Activated CD8-positive, alpha-beta memory T cell treated with anti-CD3 and anti-CD28 coated beads, Interleukin-2, amount 50 U/mL, for 48 hours (primary cell): ENCODE measurements at regions not wholly inside any gene's neighbourhood (a gene's known extent, or its start where the extent isn't known, plus 50 kb on each side); places are given as distances from the start of the nearest gene placed in this dataset.
"Not testable (repeated sequence)": the region's sequence is repeated elsewhere in the genome, so short reads cannot be mapped to it uniquely, and the experiment has no call there.

Source experiments
- DNase-seq: peaks from one replicate; pipeline ENCODE4 v3.0.0-alpha.2; 2020

DNA sequence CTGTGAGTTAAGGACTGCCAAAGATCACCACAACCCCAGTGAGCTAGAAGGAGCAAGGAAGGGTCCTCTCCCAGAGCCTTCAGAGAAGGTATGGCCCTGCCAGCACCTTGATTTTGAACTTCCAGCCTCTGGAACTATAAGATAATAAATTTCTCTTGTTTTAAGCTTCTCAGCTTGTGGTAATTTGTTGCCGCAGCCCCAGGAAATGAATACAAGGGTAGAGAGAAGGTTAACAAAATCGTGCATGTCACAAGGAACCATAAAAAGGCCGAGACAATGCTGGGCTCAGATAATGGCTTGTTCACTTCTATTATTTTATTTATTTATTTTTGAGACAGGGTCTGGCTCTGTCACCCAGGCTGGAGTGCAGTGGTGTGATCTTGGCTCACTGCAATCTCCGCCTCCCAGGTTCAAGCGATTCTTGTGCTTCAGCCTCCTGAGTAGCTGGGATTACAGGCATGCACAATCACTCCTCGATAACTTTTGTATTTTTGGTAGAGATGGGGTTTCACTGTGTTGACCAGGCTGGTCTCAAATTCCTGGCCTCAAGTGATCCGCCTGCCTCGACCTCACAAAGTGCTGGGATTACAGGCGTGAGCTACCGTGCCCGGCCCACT is 71.5 kb downstream of the WSB1 start:
- not testable (repeated sequence) for DNase-seq

DNA sequence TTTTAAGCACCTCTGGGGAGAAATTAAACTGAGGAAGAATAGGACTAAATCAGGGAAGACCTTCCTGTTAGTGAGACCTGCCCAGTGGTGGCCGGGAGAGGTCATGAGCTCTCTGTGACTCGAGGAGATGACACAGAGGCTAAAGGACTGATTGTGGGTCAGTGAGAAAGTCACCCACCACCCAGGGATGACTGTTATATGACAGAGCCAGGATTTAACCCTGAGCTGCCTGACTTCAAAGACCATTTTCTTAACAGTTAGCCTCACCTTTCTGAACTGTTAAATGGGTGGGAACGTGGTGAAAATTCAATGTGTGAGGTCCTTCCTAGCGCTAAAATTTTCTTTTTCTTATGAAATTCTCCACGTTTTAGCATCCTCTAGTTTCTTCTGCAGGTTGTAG is 72.5 kb downstream of the WSB1 start:
- no peak for DNase-seq

DNA sequence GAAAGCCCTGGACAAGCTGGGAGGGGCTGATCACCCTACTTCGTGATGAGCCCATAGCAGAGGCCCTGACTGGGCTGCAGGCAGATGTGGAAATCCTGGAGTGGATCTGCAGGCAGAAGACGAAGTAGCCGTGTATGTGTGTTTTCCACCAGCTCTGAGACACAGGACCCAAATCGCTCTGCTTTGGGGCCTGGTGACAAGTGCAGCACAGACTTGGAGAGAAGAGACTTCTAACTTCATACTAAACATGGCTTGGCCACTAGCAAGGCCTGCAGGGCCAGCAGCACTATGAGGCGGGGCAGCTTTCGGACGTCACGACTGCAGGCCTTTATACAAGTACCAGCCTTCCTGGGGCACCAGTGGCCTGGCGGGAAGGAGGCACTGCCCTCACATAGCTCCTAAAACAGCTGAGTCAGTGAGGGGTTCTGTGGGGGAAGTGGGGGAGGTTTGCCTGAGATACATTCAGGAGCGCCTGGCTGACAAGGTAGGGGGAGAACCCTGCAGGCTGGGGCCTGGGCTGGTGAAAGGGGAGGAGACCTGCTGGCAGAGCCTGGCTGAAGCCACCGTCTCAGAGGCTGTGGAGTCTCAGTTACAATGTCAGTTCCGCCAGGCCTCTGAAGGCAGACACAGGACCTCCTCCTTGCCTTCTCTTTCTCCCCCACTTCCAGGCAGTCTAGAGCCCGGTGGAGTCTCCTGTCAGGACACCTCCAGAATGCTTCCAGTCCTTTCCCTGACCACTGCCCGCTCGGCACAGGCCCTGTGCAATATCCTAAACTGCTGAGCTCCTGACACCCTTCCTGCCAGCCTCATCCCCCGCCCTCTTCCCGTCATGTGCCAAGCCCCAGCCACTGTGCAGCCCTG is 73.4 kb downstream of the WSB1 start:
- DNase-seq, result no peak

DNA sequence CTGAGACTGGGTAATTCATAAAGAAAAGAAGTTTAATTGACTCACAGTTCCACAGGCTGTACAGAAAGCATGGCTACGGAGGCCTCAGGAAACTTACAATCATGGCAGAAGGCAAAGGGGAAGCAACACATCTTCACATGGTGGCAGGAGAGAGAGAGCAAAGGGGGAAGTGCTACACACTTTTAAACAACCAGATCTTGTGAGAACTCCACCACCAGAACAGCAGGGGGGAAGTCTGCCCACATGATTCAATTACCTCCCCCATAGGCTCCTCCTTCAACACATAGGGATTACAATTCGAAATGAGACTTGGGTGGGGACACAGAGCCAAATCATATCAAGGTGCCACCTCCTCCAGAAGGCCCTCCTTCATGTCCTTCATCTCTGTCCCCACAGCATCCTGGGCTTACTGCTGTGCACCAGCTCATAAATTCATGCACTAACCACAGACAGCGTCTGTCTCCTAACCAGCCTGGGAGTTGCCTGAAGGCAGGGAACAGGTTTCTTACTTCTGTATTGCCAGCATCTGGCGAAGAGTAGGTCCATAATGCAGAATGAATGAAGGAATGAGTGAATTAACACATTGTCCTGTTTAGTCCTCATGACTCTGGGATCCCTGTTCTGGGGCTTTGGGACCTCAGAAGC is 74.4 kb downstream of the WSB1 start:
- no peak for DNase-seq

DNA sequence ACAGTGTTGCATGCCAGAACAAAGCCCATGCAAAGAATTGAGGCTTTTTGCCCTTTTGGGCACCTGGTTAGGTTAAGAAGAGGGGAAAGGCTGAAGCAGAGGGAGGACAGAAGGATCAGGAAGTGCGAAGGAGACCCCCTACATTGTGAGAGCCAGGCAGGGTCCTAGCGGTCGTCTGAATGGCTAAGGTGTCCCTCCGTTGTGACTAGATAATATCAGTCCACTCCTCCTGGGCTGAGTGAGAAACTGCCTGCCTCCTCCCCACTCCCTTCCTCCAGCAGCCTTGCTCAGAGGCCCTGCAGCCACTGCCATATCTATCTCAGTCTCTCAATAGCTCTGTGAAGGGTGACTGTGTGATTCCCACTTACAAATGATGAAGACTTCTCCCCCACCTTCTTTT is 75.1 kb downstream of the WSB1 start:
- no peak for DNase-seq

DNA sequence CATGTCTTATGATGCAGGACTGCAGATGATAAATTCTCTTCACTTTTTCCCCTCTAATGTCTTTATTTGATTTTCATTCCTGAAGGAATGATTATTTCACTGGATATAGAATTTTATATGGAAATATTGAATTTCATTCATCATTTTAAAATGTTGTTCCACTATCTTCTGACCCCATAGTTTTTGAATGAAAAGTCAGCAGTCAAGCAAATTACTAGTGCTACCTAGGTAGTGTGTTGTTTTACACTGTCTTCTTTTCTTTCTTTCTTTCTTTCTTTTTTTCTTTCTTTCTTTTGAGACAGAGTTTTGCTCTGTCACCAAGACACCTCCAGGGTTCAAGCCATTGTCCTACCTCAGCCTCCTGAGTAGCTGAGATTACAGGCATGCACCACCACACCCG is 76.9 kb downstream of the WSB1 start:
- DNase-seq, result no peak

DNA sequence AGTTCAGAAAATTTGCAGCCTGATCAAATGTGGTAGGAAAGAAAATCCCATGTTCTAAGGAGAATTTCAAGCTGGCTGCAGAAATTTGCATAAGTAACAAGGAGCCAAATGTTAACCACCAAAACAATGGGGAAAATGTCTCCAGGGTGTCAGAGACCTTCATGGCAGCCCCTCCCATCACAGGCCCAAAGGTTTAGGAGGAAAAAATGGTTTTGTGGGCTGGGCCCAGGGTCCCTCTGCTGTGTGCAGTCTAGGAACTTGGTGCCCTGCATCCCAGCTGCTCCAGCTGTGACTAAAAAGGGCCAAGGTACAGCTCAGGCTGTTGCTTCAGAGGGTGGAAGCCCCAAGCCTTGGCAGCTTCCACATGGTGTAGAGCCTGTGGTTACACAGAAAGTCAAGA is 79.8 kb downstream of the WSB1 start:
- DNase-seq, result not testable (repeated sequence)

DNA sequence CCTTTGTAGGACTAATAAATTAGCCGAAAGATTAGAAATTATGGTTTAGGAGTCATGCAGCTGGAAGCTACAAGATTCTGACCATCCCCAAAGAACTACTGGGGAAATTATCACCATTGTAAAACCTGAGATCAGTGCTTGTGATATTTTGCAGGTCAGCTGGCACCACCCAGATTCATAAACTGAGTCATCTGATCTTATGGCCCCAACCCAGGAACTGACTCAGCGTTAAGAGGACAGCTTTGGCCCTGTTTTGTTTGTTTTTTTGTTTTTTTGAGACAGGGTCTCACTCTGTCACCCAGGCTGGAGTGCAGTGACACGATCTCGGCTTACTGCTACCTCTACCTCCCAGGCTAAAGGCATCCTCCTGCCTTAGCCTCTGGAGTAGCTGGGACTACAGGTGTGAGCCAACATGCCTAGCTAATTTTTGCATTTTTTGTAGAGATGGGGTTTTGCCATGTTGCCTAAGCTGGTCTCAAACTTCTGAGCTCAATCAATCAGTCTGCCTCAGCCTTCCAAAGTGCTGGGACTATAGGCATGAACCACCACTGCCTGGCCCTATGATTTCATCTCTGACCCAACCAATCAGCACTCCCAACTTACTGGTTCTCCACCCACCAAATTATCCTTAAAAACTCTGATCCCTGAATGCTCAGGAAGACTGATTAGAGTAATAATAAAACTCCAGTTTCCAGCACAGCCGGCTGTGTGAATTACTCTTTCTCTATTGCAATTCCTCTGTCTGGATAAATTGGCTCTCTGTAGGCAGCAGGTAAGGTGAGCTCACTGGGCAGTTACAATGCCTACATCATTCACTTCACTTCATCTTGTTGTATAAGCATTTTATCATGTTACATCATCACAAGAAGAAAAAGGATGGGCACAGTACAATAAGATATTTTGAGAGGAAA is 79.4 kb upstream of the KSR1 start:
- no peak for DNase-seq

DNA sequence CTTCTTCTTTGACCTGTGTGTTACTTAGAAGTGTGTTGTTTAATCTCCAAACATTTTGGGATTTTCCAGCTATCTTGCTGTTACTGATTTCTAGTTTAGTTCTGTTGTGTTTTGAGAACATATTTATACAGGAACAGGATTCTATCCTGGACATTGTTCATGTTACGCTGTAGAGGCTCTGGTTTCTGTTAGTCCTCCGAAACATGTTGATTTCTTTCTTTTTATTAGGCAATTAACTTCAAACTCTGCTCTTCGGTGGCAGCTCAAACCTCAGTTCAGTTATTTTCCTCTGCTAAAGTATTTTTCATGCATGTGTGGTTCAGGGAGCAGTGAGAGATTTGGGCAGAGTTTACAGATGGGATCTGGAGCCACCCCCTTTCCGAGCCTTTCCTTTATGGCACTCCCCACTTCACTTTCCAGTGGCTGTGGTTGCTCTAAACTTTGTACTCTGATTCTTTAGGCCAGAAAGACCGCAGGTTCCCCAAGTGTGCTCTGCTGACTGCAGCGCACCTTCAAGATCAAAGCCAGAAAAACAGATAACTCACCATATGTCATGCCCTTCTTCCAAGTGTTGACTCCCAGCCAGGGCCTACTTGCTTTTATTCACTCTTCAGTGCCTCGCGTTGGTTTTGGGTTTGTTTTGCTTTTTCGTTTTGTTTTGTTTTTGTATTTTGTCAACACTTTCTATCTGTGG is 77.6 kb upstream of the KSR1 start:
- DNase-seq, result no peak

DNA sequence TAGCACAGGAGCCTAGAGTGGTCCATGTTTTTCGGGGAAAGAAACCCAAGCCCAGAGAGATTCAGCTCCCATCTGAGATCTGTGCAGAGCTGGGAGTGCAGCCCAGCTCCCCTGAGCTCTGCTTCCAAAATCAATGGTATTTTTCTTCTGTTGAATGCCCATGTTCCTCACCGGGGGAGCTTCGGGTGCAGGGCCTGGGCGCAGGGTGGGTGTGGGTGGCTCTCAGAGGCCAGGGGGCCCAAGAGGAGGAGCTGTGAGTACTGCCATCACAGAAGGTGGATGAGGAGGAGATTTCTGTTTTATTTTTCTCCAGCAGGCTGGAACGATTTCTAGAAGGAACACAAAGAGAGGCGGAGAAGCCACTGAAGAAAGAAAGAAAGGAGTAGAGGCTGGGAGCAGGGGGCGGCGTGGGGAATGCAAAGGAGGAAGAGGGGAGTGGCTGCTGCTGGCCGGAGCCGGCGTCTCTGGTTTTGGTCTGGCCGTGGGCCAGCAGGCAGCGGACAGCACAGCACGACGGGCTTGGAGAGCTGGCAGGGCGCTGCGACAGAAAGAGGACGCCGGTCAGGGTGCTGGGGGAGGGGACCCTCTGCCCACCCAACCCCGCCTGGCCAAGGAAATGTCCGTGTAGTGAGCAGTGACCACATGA is 76.2 kb upstream of the KSR1 start:
- DNase-seq, result no peak

DNA sequence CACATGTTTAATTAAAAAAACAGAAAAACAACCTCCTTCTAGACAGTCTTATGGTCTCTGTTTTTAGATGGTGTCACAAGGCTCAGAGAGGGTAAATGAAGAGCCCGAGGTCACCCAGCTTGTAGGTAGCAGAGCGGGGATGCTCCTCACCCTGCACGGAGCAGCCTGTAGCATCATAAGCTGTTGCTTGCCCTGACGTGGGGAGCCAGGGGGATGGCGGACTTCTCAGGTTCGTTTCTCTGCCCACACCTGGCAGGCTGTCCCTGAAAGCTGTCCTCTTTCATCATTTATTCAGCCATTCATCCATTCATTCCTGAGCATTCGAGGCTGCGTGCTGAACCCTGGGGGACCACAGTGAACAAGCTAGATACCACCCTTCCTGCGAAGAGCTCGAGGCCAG is 75.7 kb upstream of the KSR1 start:
- no peak for DNase-seq

DNA sequence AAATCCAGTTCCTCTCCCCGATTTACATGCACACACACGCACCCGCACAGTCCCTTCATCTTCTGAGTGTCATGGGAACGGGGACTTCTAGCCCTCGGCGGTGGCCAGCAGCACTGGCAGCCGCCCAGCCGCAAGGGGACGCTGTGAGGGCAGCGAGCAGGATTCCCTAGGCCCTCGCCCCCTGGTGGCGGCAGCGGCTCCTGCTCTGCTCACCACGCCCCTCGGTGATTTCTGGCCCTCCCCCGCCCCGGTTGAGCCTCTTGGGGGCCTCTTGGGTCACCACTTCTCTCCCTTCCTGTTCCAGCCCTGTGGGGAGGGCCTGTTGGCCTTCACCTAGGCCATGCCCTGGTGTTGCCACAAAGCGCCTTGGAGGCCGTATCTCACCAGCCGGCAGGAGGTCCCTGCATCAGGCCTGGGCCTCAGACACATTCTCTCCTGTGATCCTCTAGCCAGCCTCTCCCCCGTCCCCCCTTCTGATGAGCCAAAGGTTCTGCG is 75.2 kb upstream of the KSR1 start:
- peak; percentile 96 for DNase-seq

DNA sequence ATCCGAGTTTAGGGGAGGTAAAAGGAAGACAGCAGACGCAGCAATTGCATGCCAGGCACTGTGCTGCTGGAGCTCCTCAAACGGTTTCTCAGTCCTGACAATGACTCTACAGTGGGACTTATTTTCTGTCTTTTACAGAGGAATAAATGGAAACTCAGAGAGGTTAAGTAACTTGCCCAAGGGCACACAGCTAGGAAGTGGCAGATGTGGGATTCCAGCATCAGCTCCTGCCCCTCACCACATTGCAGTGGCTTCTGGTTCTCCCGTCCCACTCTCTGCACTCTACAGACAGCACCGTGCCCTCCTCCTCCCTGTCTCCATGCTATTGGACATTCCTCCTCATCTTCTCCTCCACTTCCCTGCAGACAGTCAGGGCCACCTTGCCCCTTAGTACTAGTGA is 74.2 kb upstream of the KSR1 start:
- DNase-seq, result no peak

DNA sequence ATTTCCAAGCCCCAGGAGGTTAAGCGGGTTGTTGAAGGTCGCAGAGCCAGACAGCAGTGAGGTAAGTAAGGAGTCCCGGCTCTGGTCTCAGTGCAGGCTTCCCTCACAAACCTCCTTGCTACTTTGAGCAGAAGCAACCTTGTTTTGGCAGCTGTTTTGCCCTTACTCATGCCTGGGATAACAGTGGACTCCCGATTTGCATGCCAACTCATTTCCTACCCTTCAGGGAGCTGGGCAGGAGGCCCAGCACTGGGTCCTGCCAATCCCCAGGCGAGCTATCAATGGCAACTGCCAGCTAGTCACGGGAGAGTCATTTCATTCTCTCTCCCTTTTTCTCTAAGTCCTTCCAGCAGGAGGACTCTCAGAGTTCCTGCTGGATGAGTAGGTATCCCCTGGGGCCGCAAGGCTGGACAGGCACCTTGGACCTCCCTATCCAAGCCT is 72.0 kb upstream of the KSR1 start:
- DNase-seq, result no peak

DNA sequence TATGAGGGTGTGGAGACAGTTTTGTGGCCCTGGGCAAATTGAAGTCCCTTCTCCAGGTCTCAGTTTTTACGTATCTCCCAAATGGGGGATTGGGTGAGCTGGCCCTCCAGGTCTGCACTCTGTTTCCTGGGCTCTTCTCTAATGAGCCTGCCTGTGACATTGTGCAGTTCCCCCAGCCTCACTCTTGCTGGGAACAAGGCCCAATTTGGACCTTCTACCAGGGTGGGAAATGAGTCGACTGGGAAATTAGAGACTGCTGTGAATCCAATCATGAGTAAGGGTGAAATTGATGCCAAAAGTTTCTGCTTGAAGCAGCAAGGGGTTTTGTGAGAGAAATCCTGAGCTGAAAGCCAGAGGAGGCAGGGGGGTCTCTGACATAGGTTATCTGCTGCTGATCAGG is 71.5 kb upstream of the KSR1 start:
- DNase-seq, result no peak

DNA sequence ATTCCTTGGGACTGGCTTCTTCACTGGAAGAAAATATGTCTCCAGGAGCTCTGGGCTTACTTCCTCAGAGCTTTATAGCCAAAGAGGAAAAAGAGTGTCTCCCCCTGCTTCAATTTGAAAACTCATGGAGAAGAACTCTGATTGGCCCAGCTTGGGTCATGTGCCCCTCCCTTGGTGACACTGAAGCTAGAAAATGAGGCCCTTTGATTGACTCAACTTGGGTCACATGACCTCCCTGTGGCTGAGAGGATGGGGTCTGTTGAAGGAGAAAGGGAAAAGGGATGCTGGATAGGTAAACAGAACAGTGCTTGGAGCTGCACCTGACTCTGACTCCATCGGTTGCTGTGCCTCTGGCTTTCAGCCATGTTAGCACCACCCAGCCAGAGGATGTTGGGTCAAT is 70.6 kb upstream of the KSR1 start:
- DNase-seq, result no peak

DNA sequence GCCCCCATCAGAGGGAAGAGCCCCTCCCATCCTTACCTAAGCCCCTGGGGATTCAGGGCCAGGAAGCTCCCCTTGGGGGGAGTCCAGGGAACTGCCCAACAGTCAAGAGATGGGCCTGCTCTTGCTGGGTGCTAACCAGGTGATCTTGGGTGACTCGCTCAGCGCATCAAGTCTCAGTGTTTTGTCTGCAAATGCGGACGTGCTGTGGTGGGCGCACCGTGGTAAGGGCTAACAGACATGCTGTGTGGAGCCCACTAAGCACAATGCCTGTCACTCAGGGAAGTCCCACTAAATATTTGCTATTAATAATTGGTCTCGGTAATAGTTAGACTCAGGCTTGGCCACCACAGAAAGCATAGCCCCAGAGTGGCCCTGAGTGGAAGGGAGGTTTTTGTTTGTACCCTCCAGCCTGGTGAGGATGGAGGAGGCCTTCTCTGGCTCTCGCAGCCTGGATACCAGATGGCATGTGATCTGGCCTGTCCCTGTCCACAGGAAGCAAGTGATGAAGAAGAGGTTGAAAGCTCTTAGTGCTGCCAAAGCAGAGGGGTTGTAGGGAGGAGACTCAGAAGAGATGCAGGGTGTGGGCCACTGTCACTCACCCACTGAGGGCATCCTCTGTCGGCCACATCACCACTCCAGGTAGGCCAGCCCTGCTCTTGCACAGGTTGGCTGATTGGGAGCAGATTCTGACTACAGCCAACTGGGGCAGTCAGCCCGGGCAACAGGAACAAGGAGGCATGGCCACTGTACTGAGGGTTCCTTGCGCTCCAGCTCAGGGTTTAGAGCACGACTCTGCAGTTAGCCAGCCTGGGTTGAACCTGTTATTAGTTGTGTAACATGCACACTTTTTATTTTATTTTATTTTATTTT is 69.8 kb upstream of the KSR1 start:
- DNase-seq, result no peak

DNA sequence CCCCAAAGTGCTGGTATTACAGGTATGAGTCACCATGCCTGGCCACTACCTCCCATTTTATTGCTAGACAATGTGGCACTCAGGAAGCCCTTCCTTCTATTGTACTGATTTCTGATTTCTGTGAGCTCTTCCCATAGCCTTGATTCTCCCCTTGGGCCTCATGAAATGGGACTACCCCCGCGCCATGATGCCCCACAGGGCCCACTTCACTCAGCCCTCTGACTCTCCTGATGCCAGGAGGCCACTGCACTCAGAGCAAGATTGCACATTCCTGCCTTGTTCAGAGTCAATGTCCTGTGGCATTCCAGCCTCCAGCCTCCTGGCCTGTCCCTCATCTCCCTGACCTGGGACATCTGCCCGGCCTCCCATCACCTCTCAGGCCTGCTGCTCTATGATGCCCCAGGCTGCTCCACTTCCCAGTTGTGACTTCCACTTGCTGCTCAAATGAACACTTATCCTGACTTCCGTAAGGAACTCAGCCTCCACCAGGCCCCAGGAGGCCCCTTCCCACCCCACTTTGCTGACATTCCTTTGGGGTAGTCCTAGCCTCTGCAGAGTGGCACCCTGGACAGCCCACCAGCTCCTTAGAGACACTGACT is 66.6 kb upstream of the KSR1 start:
- no peak for DNase-seq

DNA sequence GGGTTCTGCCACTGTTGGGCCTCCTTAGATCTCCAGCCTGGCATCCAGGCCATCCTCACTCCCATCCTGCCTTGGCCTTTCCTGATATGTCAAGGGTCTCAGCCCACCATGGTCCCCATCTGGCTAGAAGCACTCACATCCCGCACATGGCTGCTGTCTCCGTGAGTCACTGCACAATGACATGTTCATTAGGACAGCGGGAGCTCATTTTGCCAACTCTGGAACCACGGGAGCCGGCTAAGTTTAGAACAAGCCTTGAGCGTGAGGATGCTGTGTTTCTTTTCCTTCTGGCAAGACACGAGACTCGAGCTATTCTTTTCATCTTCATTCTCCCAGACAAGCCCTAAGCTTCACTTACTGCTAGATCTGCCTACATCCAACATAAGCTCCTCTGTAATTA is 65.7 kb upstream of the KSR1 start:
- no peak for DNase-seq

DNA sequence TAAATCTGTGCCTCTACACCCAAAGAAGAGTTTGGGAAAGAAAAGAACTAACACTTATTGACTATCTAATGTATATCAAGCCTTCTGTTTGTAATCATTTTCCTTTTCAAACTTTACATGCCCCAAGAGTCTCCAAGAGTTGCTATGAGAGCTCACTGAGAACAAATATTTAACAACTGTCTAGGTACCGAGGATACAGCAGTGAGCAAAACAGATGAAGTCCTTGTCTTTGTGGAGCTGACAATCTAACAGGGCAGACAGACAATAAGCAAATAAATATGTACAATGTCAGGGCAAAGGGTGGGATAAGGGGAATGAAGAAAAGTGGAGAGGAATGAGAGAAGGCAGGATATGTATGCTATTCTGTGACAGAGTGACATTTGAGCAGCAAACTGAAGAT is 64.8 kb upstream of the KSR1 start:
- no peak for DNase-seq
